ENCODE measurements at regions not wholly inside any gene's neighbourhood (a gene's known extent, or its start where the extent isn't known, plus 50 kb on each side); places are given as distances from the start of the nearest gene placed in this dataset.
A peak's percentile ranks its signal among the peaks of the same experiment; 100 is the strongest.

DNA sequence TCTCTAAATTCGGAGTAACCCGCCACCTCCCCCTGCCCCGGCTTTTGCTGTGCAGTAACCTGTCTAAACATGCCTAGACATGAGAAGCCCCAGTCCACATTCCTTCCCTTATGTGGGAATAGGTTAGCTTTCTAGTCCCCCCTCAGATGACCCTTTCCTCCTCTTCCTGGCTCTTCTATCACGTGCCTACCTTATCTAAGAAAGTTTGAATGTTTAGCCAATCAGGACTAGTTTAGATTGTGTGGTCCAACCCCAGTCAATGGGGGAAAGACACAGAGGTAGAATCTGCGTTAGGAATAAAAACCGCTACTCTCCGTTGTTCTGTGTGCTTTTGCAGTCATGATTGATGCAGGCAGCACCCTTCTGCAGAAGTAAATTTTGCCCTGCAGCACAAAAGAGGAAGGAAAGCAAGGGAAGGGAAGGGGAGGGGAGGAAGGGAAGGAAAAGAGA is 69.0 kb upstream of the CD93 start:
- H3K27ac ChIP-seq = no peak overlapping the region
- no peak for DNase-seq
- WGBS, 2 donors = 71 to 82% methylated on average over 7 of the region's 7 CpGs
- H3K36me3 ChIP-seq (ENCODE audit: low read depth, missing control alignments) = no peaks in the 10 kb centered on the region
- H3K27me3 ChIP-seq = no peaks in the 10 kb centered on the region
- TF ChIP-seq, protein P1, sequence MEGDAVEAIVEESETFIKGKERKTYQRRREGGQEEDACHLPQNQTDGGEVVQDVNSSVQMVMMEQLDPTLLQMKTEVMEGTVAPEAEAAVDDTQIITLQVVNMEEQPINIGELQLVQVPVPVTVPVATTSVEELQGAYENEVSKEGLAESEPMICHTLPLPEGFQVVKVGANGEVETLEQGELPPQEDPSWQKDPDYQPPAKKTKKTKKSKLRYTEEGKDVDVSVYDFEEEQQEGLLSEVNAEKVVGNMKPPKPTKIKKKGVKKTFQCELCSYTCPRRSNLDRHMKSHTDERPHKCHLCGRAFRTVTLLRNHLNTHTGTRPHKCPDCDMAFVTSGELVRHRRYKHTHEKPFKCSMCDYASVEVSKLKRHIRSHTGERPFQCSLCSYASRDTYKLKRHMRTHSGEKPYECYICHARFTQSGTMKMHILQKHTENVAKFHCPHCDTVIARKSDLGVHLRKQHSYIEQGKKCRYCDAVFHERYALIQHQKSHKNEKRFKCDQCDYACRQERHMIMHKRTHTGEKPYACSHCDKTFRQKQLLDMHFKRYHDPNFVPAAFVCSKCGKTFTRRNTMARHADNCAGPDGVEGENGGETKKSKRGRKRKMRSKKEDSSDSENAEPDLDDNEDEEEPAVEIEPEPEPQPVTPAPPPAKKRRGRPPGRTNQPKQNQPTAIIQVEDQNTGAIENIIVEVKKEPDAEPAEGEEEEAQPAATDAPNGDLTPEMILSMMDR (IDR thresholded peaks at IDR 0.05) = no peak
- TF ChIP-seq POLR2A (IDR thresholded peaks at IDR 0.05) = no peak
- H3K9me3 ChIP-seq = no peaks in the 10 kb centered on the region
- peaks cover 30% of the 10 kb centered on the region for H3K4me1 ChIP-seq
- no peak overlapping the region for H3K4me3 ChIP-seq
- intact Hi-C loops (cut with DNase I; ENCODE audit: low total_unique reads) = no loop called here

DNA sequence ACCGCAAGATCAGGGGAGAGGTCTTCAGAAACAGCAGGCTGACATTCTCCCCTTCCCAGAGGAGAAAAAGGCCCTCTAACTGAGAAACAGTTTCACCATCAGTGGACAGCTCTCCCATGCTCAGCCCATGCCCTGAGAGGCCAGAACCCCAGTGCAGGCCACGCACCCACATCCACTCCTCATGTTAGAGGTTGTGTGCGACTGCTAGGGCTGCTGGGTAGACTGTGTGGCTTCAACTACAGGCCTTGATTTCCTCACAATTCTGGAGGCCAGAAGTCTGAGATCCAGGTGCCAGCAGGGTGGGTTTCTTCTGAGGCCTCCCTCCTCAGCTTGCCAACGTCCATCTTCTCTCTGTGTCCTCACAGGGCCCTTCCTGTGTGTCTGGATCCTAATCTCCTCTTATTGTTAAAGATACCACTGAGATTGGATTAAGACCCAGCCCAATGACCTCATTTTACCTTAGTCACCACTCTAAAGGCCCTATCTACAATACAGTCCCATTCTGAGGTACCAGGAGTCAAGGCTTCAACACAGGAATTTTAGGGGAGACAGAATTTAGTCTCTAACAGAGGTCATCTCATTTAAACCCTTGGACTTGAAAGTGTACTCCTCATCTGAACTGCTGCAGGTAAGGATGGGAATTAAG is 67.7 kb upstream of the CD93 start:
- 93 to 94% methylated on average over 2 to 4 of the region's 4 CpGs for WGBS, 2 donors
- H3K4me1 ChIP-seq = peaks cover 17% of the 10 kb centered on the region
- no peaks in the 10 kb centered on the region for H3K9me3 ChIP-seq
- intact Hi-C loops (cut with DNase I; ENCODE audit: low total_unique reads) = no loop called here
- H3K27me3 ChIP-seq = no peaks in the 10 kb centered on the region
- DNase-seq = no peak
- no peak overlapping the region for H3K4me3 ChIP-seq
- H3K36me3 ChIP-seq (ENCODE audit: low read depth, missing control alignments) = no peaks in the 10 kb centered on the region
- no peak for TF ChIP-seq POLR2A (IDR thresholded peaks at IDR 0.05)
- TF ChIP-seq, protein P1 (IDR thresholded peaks at IDR 0.05) = no peak
- H3K27ac ChIP-seq = no peak overlapping the region

DNA sequence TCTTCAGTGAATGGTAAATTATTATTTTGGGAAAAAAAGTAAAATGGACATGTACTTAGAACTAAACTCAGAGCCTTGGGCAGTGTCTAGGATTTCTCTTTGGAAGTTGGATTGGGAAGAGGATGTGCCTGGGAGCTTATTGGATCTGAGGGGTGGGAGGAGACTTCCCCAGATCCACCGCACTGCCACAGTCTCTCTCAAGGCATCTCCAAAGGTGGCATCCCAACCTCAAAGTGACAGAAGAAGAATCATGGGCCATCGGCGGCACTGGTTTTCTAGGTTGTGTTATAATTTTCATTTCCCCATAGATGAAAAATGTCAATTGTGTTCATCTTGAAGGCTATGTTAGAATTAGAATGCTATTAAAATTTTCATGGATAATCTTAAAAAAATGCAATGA is 66.8 kb upstream of the CD93 start:
- H3K27ac ChIP-seq = peak overlapping the region in 1 of 2 donors; percentile 40
- H3K36me3 ChIP-seq (ENCODE audit: low read depth, missing control alignments) = no peaks in the 10 kb centered on the region
- no peaks in the 10 kb centered on the region for H3K9me3 ChIP-seq
- TF ChIP-seq, protein P1 (IDR thresholded peaks at IDR 0.05) = no peak
- no peak for TF ChIP-seq POLR2A (IDR thresholded peaks at IDR 0.05)
- no peak overlapping the region for H3K4me3 ChIP-seq
- no peak for DNase-seq
- peaks cover 17% of the 10 kb centered on the region for H3K4me1 ChIP-seq
- no peaks in the 10 kb centered on the region for H3K27me3 ChIP-seq
- WGBS, 2 donors = 82 to 96% methylated on average over 3 of the region's 3 CpGs
- intact Hi-C loops (cut with DNase I; ENCODE audit: low total_unique reads) = no loop called here

DNA sequence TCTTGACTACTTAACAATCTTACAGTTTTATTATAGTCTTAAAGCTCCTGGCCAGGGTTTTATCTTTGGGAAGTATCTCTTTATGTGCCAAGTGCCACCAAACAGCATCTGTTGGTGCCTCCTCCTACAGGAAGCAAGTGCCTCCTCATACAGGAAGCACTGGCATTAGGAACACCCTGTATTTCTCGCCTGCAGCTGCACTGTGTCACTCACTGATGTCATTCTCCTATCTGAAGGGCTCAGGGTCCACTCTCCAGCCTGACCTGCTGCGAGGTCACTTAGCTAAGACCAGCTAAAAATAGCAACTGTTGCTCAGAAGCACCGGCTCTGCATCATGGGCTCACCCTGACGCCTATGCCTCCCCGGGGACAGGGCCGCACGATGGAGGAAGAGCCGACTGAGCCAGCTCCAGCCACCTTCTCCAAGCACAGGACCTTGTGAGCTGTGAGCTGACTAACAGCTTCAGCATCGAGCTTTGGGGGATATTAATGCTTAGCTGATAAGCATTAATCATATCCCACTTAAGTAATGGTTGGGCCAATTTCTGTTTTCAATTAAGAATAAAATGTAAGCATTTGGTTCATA is 66.3 kb upstream of the CD93 start:
- H3K9me3 ChIP-seq = no peaks in the 10 kb centered on the region
- peak; percentile 66 for DNase-seq
- no peaks in the 10 kb centered on the region for H3K36me3 ChIP-seq (ENCODE audit: low read depth, missing control alignments)
- intact Hi-C loops (cut with DNase I; ENCODE audit: low total_unique reads) = no loop called here
- H3K27ac ChIP-seq = peak overlapping the region in 1 of 2 donors; percentile 40
- no peak overlapping the region for H3K4me3 ChIP-seq
- H3K27me3 ChIP-seq = no peaks in the 10 kb centered on the region
- TF ChIP-seq, protein P1 (IDR thresholded peaks at IDR 0.05) = no peak
- TF ChIP-seq POLR2A (IDR thresholded peaks at IDR 0.05) = no peak
- 39 to 43% methylated on average over 4 to 9 of the region's 9 CpGs for WGBS, 2 donors
- peaks cover 17% of the 10 kb centered on the region for H3K4me1 ChIP-seq

DNA sequence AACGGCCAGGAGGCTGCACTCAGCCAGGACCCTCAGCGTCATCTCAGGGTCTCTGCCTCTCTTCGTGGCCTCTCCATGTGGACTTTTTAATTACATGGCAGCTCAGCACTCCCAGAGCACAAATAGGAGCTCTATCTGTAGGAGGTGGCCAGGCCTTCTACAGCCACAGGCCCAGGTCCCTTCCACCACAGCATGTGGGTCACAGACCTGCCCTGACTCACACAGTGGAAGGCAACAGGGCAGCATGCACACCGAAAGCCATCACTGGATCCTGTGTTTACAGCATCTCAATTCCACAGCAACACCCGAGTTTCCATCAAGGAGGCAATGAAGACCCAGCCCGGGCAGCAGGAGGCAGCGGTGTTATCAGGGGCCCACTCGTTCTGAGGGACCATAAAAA is 65.8 kb upstream of the CD93 start:
- Histone ChIP-seq H3K9me3 (no peaks in the 10 kb centered on the region), H3K4me1 (peaks cover 17% of the 10 kb centered on the region)
- DNase-seq = no peak

More for the DNA sequence above, 65.8 kb upstream of the CD93 start:
- 73 to 90% methylated on average over 7 to 8 of the region's 8 CpGs for WGBS, 2 donors
- Histone ChIP-seq H3K36me3 (ENCODE audit: low read depth, missing control alignments) (no peaks in the 10 kb centered on the region), H3K4me3 (no peak overlapping the region), H3K27me3 (no peaks in the 10 kb centered on the region), H3K27ac (peak overlapping the region in 1 of 2 donors; percentile 40)
- TF ChIP-seq, protein P1 (IDR thresholded peaks at IDR 0.05) = no peak
- intact Hi-C loops (cut with DNase I; ENCODE audit: low total_unique reads) = no loop called here

Data from testis (tissue), 2 donors.